RWPE2 (cell line): ENCODE measurements at regions not wholly inside any gene's neighbourhood (a gene's known extent, or its start where the extent isn't known, plus 50 kb on each side); places are given as distances from the start of the nearest gene placed in this dataset.

ENCODE experiments used
- ATAC-seq: fragments of 200-7000 bp; cut with Tn5 transposase; 3 replicates; pipeline ENCODE4 v1.9.1; 2021; ENCODE audit warnings: low read depth
- DNase-seq: peaks from one replicate; pipeline ENCODE4 v3.0.0-alpha.2; 2020; ENCODE audit warnings: low spot score
- H3K27ac ChIP-seq: fragments of 450-650 bp; 2 replicates; pipeline ENCODE4 v1.5.1; 2017; ENCODE audit warnings: mild to moderate bottlenecking; ENCODE audit not compliant: poor library complexity, severe bottlenecking
- H3K27me3 ChIP-seq: fragments of 250-450 bp; sonication (Bioruptor Pico); 2 replicates; pipeline ENCODE4 v1.5.1; 2021; ENCODE audit warnings: mild to moderate bottlenecking, moderate library complexity; ENCODE audit not compliant: insufficient read depth, poor library complexity, severe bottlenecking
- H3K36me3 ChIP-seq: fragments of 250-450 bp; sonication (Bioruptor Pico); 2 replicates; pipeline ENCODE4 v1.5.1; 2020; ENCODE audit warnings: low read depth, mild to moderate bottlenecking, moderate library complexity
- H3K4me1 ChIP-seq: fragments of 250-450 bp; sonication (Bioruptor Pico); 2 replicates; pipeline ENCODE4 v1.5.1; 2021; ENCODE audit warnings: mild to moderate bottlenecking, moderate library complexity; ENCODE audit not compliant: insufficient read depth, poor library complexity, severe bottlenecking
- H3K4me3 ChIP-seq: fragments of 250-450 bp; sonication (Bioruptor Pico); 2 replicates; pipeline ENCODE4 v1.5.1; 2021; ENCODE audit warnings: mild to moderate bottlenecking, moderate library complexity; ENCODE audit not compliant: severe bottlenecking
- H3K9me3 ChIP-seq: fragments of 250-450 bp; sonication (Bioruptor Pico); 2 replicates; pipeline ENCODE4 v1.5.1; 2021; ENCODE audit warnings: mild to moderate bottlenecking, moderate library complexity; ENCODE audit not compliant: severe bottlenecking
- TF ChIP-seq, protein P1 (sequence below): fragments of 450-650 bp; IDR thresholded peaks from one replicate; pipeline ENCODE4 v1.5.1; 2017; ENCODE audit warnings: mild to moderate bottlenecking, moderate library complexity; ENCODE audit not compliant: poor library complexity, severe bottlenecking

DNA sequence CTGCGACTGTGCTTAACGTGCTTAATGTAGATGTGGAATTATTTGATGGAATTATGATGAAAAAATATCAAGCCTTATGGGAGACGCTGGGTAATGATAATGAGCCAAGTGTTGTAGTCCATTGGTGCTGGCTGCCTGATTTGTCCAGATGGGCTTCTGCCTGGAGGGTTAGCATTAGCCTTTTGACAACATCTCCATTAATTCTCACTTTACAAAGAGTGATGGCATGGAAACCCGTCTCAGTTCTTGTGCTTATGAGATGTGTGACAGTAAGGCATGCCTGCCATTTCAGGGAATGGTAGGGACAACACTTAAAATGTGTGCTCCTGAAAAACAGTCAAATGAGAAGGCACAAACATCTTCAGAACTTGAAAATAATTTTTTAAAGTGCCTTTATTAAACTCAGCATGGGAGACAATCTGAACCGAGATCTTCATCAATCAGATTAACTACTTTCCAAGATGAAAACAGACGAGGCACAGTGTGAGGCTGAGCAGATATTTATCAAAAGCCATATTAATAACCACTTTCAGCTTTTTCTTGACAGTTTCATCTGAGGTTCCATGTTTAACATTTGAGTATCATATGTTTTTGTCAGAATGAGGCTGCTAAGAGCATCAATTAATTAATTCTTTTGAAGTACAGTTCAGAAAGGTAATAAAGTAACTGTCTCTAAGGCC, 473.1 kb downstream of the NXPH1 start:
- Histone ChIP-seq H3K27ac (no peak overlapping the region), H3K36me3 (no peaks in the 10 kb centered on the region), H3K4me3 (no peak overlapping the region), H3K27me3 (peaks cover 3% of the 10 kb centered on the region), H3K4me1 (no peaks in the 10 kb centered on the region), H3K9me3 (no peaks in the 10 kb centered on the region)
- TF ChIP-seq, protein P1, sequence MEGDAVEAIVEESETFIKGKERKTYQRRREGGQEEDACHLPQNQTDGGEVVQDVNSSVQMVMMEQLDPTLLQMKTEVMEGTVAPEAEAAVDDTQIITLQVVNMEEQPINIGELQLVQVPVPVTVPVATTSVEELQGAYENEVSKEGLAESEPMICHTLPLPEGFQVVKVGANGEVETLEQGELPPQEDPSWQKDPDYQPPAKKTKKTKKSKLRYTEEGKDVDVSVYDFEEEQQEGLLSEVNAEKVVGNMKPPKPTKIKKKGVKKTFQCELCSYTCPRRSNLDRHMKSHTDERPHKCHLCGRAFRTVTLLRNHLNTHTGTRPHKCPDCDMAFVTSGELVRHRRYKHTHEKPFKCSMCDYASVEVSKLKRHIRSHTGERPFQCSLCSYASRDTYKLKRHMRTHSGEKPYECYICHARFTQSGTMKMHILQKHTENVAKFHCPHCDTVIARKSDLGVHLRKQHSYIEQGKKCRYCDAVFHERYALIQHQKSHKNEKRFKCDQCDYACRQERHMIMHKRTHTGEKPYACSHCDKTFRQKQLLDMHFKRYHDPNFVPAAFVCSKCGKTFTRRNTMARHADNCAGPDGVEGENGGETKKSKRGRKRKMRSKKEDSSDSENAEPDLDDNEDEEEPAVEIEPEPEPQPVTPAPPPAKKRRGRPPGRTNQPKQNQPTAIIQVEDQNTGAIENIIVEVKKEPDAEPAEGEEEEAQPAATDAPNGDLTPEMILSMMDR, result no peak
- DNase-seq (no peak), ATAC-seq (no peak)

- no peak overlapping the region for H3K27ac ChIP-seq
- H3K27me3 ChIP-seq, result no peaks in the 10 kb centered on the region
- no peak for DNase-seq
- no peak overlapping the region for H3K4me3 ChIP-seq
- TF ChIP-seq, protein P1, result no peak
- no peaks in the 10 kb centered on the region for H3K36me3 ChIP-seq
- no peaks in the 10 kb centered on the region for H3K4me1 ChIP-seq
- H3K9me3 ChIP-seq, result no peaks in the 10 kb centered on the region
- ATAC-seq, result no peak
Observed at GRCh38 chr7:8908889-8909288, 475.5 kb downstream of the NXPH1 start.

- DNase-seq, result no peak
- H3K4me3 ChIP-seq, result no peak overlapping the region
- no peaks in the 10 kb centered on the region for H3K36me3 ChIP-seq
- TF ChIP-seq, protein P1, result no peak
- no peak for ATAC-seq
- H3K9me3 ChIP-seq, result no peaks in the 10 kb centered on the region
- H3K4me1 ChIP-seq, result no peaks in the 10 kb centered on the region
- H3K27me3 ChIP-seq, result no peaks in the 10 kb centered on the region
- H3K27ac ChIP-seq, result no peak overlapping the region
Observed at GRCh38 chr7:8913682-8914081, 480.3 kb downstream of the NXPH1 start.

GRCh38 chr7:8921807-8922206, 488.4 kb downstream of the NXPH1 start:
- TF ChIP-seq, protein P1, result no peak

DNA sequence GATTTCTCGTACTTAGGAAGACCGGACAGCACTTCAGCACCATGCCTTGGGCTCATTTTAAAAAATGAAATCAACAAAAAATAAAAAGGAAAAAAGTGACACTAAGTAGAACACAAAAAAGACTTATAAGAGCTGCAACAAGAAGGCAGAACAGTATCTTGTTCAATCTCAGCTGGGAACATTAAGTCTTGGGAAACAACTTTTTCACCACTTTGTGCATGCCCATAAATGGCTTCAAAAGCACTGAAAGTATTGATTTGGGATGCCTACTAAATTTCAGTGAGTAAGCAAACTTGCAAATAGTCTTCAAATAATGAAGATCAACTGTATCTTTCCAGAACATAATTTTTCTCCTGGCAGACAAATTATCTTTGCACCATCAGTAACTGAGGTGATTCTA, 489.3 kb downstream of the NXPH1 start:
- ATAC-seq (no peak), DNase-seq (no peak)
- Histone ChIP-seq H3K4me1 (no peaks in the 10 kb centered on the region), H3K27ac (no peak overlapping the region), H3K9me3 (no peaks in the 10 kb centered on the region), H3K27me3 (peaks cover 3% of the 10 kb centered on the region), H3K4me3 (no peak overlapping the region), H3K36me3 (no peaks in the 10 kb centered on the region)
- TF ChIP-seq, protein P1, result no peak

More at GRCh38 chr7:8921807-8922206, 488.4 kb downstream of the NXPH1 start:
- Histone ChIP-seq H3K9me3 (no peaks in the 10 kb centered on the region), H3K4me3 (no peak overlapping the region), H3K27me3 (peaks cover 3% of the 10 kb centered on the region), H3K36me3 (no peaks in the 10 kb centered on the region), H3K4me1 (no peaks in the 10 kb centered on the region), H3K27ac (no peak overlapping the region)
- DNase-seq (no peak), ATAC-seq (no peak)
